GM18498 (cell line): ENCODE measurements at regions not wholly inside any gene's neighbourhood (a gene's known extent, or its start where the extent isn't known, plus 50 kb on each side); places are given as distances from the start of the nearest gene placed in this dataset.
"Not testable (repeated sequence)": the region's sequence is repeated elsewhere in the genome, so short reads cannot be mapped to it uniquely, and the experiment has no call there.

Experiments
- ATAC-seq: cut with Tn5 transposase; IDR thresholded peaks from one replicate; pipeline ENCODE4 v1.9.1; 2021; ENCODE audit warnings: mild to moderate bottlenecking, moderate library complexity; ENCODE audit not compliant: unreplicated experiment

DNA sequence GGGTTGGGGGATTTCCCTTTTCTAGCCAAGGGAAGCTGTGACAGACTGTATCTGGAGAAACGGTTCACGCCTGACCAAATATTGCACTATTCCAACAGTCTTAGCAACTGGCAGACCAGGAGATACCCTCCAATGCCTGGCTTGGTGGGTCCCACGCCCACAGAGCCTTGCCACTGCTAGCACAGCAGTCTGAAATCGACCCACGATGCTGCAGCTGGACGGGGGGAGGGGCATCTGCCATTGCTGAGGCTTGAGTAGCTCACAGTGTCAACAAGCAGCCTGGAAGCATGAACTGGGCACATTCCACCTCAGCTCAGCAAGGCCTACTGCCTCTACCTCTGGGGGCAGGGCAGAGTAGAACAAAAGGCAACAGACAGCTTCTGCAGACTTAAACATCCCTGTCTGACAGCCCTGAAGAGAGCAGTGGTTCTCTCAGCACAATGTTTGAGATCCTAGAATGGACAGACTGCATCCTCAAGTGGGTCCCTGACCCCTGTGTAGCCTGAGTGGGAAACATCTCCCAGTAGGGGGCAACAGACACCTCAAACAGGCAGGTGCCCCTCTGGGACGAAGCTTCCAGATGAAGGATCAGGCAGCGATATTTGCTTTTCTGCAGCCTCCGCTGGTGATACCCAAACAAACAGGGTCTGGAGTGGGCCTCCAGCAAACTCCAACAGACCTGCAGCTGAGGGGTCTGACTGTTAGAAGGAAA lies 89.9 kb upstream of the ECI2 start:
- no peak for ATAC-seq

DNA sequence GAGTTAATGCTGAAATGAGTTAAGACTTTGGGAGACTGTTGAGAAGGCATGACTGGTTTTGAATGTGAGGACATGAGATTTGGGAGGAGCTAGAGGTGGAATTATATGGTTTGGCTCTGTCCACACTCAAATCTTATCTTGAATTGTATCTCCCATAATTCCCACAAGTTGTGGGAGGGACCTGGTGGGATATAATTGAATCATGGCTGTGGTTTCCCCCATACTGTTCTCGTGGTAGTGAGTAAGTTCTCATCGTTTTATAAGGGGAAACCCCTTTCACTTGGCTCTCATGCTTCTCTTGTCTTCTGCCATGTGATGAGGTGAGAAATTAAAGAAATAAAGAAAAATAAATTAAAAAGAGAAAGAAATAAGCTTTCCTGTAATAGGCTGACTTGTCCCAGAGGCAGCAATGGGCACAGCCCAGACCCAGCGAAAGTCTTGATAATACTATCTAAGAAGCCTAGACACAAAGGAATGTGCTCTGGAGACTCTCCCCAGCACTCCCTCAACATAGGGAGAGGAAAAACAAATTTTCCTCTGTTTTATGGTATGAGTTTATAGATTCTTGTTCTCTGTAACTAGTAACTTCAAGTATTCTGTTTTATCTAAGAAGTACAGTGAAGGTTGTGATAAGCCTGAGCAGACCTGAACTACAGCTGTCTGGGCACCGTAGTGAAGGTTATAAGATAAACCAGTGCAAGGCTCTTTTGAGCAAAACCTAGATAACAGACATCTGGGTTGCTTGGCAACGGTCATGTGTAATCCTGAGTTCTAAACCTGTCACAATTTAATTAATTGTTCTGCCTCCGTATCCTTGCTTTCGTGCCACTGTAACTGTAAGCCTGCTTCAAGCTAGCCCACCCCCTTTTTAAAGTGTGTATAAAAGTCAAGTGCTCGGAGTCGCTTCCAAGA lies 88.9 kb upstream of the ECI2 start:
- no peak for ATAC-seq

DNA sequence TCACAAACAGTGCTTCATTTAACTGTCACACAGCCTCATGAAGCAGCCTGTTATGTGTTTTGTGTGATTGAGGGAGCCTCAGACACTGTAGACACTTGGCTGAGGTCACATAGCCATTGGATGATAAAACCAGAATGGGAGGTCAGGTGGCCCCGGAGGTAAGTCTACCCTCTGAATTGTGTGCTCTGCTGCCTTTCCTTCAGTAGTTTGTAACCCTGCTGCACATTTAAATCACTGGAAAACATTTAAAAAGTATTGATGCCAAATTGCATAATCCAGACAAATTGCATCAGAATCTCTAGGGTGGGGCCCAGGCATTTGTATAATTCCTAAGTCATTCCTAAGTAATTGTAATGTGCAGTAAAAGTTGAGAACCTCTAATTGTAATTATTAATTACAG lies 85.2 kb upstream of the ECI2 start:
- ATAC-seq: no peak

DNA sequence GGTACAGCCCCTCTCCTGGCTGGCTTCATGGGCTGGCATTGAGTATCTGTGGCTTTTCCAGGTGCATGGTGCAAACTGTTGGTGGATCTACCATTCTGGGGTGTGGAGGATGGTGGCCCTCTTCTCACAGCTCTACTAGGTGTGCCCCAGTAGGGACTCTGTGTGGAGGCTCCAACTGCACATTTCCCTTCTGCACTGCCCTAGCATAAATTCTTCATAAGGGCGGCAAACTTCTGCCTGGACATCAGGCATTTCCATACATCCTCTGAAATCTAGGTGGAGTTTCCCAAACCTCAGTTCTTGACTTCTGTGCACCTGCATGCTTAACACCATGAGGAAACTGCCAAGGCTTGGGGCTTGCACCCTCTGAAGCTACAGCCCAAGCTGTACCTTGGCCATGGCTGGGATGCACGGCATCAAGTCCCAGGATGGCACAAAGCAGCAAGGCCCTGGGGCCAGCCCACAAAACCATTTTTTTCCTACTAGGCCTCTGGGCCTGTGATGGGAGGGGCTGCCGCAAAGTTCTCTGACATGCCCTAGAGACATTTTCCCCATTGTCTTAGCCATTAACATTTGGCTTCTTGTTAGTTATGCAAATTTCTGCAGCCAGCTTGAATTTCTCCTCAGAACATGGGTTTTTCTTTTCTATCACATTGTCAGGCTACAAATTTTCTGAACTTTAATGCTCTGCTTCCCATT lies 83.4 kb upstream of the ECI2 start:
- not testable (repeated sequence) for ATAC-seq

DNA sequence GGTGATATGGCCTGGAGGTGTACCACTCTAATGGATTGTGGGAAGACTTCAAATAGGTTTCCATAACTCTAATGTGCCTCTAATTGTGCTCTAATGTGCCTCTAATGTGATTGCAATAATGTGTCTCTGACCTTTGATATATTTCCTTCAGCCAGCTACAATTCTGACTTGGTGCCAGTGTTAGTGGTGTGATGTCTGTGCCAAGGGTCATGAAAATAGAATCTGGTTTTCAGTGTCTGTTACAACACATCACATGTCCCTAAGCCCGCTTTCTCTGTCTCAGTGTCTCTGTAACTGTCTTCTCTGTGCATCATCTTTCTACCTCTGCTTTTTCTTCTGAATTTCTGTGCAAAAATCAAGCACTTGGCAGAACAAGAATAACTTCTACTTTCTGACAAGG lies 77.2 kb upstream of the ECI2 start:
- no peak for ATAC-seq

DNA sequence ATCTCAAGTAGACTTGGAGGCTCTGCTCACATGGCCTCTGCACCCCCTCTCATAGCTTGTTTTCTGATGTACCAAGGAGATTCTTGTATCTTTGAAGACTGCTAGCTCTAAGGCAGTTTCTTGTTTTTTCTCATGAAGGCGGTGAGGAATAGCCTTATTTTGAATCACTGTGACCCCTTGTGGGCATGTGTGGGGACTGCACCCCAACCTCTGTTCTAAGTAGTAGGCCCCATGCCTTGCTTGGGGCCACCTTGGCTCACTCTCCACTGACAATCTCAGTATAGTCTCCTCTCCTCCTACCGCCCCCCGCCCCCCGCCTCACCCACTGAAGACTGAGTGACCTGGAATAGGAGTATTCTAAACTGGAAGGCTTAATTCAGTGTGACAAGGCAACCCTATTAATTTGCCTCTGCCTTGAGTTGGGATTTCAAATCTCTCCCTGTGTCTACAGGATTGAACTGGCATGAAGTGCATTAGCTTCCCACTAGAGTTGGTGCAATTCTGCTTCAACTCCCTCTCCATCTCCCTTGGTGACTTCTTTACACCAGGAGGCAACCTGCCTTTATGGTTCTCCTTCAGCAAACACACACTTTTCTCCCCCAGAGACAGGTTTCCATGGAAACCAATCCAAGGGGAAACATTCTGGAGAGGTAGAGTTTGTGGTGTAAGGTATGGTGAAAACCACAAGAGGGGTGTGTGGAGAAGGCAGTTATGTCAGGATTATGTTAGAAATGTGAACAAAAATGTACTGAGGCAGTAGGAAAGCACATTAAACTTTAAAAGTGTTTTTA lies 75.4 kb upstream of the ECI2 start:
- peak; percentile 66 for ATAC-seq

DNA sequence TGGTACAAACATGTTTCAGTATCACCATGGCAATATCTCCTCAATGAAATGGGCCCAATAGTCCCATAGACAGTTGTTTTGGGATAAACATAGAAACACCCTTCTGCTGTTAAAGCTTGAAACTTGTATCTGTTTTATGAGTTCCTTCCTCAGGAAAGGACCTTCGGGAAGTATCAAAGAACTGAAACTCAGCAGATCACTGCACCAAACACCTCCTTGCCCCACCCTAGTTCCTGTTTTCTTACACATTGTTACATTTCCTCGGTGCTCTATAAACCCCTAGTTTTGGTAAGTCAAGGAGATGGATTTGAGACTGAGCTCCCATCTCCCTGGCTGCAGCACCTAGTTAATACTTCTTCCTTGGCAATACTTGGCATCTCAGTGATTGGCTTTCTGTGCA lies 73.8 kb upstream of the ECI2 start:
- no peak for ATAC-seq

DNA sequence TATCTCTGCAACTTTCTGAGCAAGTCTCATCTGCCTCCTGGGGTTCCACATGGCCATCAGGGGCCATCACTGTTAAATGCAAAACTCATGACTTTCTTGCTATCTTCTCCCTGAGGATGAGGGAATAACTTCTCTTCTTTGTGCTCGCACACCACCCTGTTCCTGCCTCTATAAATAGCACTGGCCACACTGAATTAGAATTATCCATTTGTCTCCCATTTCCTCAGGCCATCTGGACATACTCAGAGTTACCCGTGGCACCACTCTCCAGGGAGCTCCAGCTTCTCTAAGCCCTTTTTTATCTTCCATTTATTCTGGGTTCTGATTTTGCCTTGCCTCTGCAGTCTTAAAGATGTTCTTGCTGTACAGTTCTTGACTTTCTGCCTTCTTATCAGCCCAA lies 72.8 kb upstream of the ECI2 start:
- no peak for ATAC-seq

DNA sequence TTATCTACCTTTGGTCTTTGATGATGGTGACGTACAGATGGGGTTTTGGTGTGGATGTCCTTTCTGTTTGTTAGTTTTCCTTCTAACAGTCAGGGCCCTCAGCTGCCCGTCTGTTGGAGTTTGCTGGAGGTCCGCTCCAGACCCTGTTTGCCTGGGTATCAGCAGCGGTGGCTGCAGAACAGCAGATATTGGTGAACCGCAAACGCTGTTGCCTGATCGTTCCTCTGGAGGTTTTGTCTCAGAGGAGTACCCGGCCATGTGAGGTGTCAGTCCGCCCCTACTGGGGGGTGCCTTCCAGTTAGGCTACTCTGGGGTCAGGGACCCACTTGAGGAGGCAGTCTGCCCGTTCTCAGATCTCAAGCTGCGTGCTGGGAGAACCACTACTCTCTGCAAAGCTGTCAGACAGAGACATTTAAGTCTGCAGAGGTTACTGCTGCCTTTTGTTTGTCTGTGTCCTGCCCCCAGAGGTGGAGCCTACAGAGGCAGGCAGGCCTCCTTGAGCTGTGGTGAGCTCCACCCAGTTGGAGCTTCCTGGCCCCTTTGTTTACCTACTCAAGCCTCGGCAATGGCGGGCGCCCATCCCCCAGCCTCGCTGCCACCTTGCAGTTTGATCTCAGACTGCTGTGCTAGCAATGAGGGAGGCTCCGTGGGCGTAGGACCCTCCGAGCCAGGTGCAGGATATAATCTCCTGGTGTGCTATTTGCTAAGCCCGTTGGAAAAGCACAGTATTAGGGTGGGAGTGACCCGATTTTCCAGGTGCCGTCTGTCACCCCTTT lies 68.5 kb upstream of the ECI2 start:
- not testable (repeated sequence) for ATAC-seq

DNA sequence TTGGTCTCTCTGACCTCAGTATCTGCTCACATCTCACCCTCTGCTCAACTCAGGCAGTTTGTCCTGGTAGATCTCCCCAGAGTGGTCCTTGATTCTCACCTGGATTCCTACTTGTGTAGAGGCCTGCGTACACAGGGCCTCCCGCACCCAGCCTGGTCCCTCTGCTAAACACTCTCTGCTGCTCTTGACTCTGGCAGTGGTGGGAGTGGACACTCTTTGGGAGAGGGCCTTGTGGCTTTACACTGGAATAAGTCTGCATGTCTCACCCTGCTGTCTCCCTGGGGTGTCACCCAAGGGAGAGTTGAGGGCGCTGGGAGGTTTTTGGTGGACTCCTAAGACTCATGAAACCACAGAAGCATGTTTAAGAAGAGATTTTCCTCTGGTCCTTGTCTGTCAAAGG lies 57.3 kb upstream of the ECI2 start:
- no peak for ATAC-seq

DNA sequence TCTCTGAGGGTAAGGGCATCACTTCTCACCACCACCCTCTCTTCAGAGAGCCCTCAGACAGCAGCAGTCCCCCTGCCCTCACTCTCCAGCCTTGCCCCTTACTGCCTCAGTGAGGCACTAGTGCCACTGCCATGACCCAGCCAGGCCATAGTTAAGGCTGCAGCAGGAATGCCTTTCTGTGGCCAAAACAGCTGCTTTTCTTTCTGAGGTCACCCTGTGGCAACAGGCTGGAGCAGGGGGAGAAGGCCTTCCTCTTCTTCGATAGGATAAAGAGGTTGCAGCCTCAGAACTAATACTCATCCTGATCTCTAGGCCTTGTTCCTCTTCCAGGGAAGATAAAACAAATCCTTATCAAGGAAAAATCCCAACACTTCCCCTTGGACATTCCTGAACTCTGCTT lies 56.8 kb upstream of the ECI2 start:
- no peak for ATAC-seq

DNA sequence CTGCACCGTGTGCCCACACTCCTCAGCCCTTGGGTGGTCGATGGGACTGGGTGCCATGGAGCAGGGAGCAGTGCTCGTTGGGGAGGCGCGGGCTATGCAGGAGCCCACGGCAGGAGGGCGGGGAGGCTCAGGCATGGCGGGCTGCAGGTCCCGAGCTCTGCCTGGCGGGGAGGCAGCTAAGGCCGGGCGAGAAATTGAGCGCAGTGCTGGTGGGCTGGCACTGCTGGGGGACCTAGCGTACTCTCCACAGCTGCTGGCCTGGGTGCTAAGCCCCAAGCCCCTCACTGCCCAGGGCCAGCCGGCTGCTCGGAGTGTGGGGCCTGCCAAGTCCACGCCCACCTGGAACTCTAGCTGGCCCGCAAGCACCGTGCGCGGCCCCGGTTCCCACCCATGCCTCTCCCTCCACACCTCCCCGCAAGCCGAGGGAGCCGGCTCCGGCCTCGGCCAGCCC lies 55.9 kb upstream of the ECI2 start:
- ATAC-seq: no peak

DNA sequence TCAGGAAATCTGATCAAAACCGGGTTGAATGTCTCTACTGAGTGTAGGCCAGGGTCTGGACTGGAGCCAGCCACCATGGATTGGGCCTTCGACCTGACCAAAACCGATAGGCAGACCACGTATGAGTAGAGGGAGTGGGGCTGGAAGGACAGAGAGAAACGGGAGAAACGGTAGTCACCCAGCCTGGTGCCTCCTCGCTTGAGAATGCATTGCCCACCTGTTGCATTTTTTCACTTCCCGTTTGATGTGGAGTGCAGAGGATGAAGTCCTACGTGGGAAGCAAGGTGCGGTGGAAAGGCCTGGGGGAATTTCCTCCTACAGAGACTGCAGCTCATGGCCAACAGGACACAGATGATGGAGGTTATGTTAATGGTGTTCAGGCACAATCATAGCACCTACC lies 53.9 kb upstream of the ECI2 start:
- ATAC-seq: no peak

DNA sequence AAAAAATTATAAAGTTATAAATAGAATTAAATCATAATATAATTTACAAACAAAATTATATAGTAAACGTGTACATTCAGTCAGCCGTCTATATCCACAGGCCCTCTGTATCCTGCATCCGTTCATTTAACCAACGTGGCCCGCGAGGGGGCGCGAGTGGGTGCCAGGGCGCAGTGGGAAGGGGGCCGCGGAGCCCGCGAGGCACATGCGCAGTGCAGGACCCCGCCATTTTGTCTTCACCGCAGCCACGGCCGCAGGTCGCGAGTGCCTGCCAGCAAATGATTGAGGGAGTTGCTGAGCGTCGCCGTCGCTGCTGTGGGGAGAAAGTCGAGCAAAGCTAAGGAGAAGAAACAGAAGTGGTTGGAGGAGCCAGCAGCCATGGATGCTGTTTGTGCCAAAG lies 53.4 kb upstream of the ECI2 start:
- ATAC-seq: no peak

DNA sequence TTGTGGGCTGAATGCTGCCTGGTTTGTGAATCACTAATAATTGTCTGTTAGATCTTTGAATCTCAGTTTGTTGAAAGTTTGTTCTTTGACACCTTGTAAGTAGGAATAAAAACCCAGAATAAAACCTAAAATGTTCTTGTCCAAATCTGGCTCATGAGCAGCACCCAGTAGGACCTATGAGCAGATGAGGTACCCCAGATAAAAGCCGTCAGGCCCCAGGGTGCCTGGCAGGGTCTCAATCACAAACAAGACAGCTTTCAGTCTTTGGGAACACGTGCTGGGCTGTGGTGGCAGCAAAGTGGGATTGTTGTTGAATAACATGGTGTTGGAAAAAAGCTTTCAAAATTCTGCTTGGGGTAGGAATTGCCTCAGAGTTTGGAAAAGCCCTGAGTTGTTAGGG lies 52.1 kb upstream of the ECI2 start:
- ATAC-seq: no peak

DNA sequence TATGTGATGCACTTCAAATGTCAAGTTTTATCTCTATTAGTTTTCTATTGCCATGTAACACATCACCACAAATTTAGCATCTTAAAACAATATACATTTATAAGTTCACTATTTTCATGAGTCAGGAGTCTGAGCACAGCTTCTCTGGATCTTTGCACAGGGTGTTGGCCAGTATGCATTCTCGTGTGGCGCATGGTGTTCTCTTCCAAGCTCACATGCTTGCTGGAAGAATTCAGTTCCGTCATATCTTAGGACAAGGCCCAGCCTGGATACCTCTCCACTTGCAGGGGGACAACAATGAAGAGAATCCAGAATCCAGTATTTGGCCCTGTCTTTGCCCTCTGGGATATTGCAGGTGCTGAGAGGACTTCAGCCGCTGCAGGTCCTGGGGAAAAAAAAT lies 51.0 kb upstream of the ECI2 start:
- ATAC-seq: no peak

DNA sequence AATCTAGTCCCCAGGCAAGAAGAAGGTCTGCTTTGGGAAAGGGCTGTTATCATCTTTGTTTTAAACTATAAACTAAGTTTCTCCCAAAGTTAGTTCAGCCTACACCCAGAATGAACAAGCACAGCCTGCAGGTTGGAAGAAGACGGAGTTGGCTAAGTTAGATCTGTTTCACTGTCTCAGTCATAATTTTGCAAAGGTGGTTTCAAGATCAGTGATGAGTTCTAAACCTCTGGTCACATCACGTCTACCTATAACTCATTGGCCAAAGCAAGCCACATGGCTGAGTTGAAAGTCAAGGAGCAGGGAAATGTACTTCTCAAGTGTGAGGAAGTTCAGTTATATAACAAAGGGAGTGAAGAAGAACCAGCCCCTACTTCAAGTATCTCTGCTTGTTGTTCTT lies 50.5 kb upstream of the ECI2 start:
- ATAC-seq: no peak

DNA sequence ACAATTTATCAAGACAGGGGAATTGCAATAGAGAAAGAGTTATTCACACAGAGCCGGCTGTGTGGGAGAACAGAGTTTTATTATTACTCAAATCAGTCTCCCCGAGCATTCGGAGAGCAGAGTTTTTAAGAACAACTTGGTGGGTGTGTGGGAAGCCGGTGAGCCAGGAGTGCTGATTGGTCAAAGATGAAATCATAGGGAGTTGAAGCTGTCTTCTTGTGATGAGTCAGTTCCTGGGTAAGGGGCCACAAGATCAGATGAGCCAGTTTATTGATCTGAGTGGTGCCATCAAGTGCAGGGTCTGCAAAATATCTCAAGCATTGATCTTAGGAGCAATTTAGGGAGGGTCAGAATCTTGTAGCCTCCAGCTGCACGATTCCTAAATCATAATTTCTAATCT lies 50.0 kb upstream of the ECI2 start:
- ATAC-seq: no peak
